ENCODE measurements at regions not wholly inside any gene's neighbourhood (a gene's known extent, or its start where the extent isn't known, plus 50 kb on each side); places are given as distances from the start of the nearest gene placed in this dataset.

DNA sequence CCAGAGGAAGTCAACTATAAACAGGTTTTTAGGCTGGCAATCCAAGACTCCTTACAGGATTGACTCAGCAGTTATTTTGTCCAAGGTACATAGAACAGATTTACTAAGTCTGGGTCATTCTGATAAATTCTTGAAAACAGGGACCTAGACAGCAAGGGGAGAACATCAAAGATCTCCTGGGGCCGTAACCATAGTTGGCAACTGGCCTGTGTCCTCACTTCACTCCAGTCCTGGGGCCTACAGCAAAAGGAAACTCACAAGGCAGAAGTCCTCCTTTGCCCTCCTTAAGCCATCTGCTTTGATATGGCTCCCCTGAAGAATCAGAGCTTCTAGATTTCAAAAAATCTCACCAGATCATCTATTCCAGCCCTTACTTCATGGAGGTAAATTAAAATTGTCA is 207.2 kb upstream of the IGF1 start:
- Histone ChIP-seq H4K91ac (ENCODE audit: low read length) (no peak overlapping the region), H3K36me3 (ENCODE audit: control insufficient read depth in 1 of 2, insufficient read depth in 2 of 2, low read depth in 1 of 2, low read length in 2 of 2) (no peaks in the 10 kb centered on the region), H3K23ac (ENCODE audit: low read length in 2 of 2) (no peak overlapping the region), H3K14ac (ENCODE audit: low read length in 2 of 2) (no peak overlapping the region), H3K4me3 (ENCODE audit: insufficient read depth in 1 of 2, low read depth in 1 of 2, low read length in 2 of 2) (no peak overlapping the region), H3K9me3 (ENCODE audit: control insufficient read depth, low read length) (no peaks in the 10 kb centered on the region), H3K4me1 (ENCODE audit: control insufficient read depth, insufficient read depth, low read depth, low read length) (no peaks in the 10 kb centered on the region), H2BK120ac (ENCODE audit: low read depth, low read length) (no peak overlapping the region), H3K79me1 (replicated peaks; ENCODE audit: low read length, poor library complexity, severe bottlenecking) (no peaks in the 10 kb centered on the region), H2AK5ac (ENCODE audit: low read length, severe bottlenecking) (no peak overlapping the region), H2BK15ac (ENCODE audit: low read depth, poor library complexity, severe bottlenecking) (no peak overlapping the region), H2AFZ (ENCODE audit: low read depth, low read length) (no peak overlapping the region), H3K27me3 (ENCODE audit: control insufficient read depth in 1 of 2, insufficient read depth in 1 of 2, low read length in 2 of 2) (no peaks in the 10 kb centered on the region), H4K8ac (ENCODE audit: low read length) (no peak overlapping the region), H3K4ac (ENCODE audit: low read depth in 1 of 2, low read length in 2 of 2) (no peak overlapping the region), H3K27ac (ENCODE audit: low read length, poor library complexity, severe bottlenecking) (no peak overlapping the region), H2BK5ac (ENCODE audit: low read depth, low read length, poor library complexity, severe bottlenecking) (no peak overlapping the region), H3K18ac (ENCODE audit: low read depth in 1 of 2, low read length in 2 of 2) (no peak overlapping the region), H3K9ac (ENCODE audit: low read length) (no peak overlapping the region), H2BK12ac (ENCODE audit: low read length in 2 of 2) (no peak overlapping the region), H3K4me2 (ENCODE audit: low read length, poor library complexity, severe bottlenecking) (no peak overlapping the region)
- WGBS = 68% methylated on average over 1 of the region's 1 CpG
- no peak for DNase-seq

DNA sequence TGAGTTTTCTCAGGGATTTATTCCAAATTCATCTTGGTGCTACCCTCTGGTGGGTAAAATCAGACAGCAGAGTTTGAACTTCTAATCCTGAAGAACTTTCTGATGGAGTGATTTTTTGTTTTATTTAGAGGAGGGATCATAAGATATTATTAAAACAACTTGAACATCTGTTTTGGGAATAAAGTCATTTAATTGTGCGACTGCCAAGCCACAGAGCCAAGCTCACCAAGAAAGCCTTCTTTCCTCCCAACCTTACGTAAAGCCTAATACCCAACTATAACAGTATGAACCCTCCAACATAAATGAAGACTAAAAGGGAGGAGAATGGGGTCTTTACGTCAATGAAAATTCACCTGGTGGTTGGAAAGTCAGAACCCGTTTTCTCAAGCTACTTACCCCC is 205.5 kb upstream of the IGF1 start:
- H3K23ac ChIP-seq (ENCODE audit: low read length in 2 of 2) = no peak overlapping the region
- H3K27me3 ChIP-seq (ENCODE audit: control insufficient read depth in 1 of 2, insufficient read depth in 1 of 2, low read length in 2 of 2) = no peaks in the 10 kb centered on the region

DNA sequence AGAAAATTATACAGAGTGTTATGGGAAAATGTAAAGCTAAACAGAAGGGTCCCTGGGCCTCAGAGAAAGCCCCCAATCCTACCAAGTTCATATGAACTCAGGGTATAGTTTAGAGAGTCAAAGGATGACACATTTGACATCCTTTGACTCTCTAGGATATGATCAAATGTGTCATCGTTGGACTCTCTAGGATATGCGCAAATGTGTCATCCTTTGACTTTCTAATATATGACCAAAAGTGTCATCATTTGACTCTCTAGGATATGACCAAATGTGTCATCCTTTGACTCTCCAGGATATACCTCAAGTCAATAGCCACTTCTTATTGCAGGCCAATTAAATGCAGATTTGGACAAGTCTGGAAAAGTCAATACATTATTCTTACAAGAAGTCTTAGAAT is 204.8 kb upstream of the IGF1 start:
- no peak overlapping the region for H3K9ac ChIP-seq (ENCODE audit: low read length)
- H3K14ac ChIP-seq (ENCODE audit: low read length in 2 of 2) = no peak overlapping the region
- H2AK5ac ChIP-seq (ENCODE audit: low read length, severe bottlenecking) = no peak overlapping the region
- no peaks in the 10 kb centered on the region for H3K79me1 ChIP-seq (replicated peaks; ENCODE audit: low read length, poor library complexity, severe bottlenecking)
- H3K4me2 ChIP-seq (ENCODE audit: low read length, poor library complexity, severe bottlenecking) = no peak overlapping the region
- no peak overlapping the region for H2AFZ ChIP-seq (ENCODE audit: low read depth, low read length)
- no peak overlapping the region for H2BK120ac ChIP-seq (ENCODE audit: low read depth, low read length)
- no peak overlapping the region for H3K4me3 ChIP-seq (ENCODE audit: insufficient read depth in 1 of 2, low read depth in 1 of 2, low read length in 2 of 2)
- no peaks in the 10 kb centered on the region for H3K27me3 ChIP-seq (ENCODE audit: control insufficient read depth in 1 of 2, insufficient read depth in 1 of 2, low read length in 2 of 2)
- 93% methylated on average over 2 of the region's 2 CpGs for WGBS
- no peak for DNase-seq
- no peak overlapping the region for H3K4ac ChIP-seq (ENCODE audit: low read depth in 1 of 2, low read length in 2 of 2)
- no peak overlapping the region for H3K27ac ChIP-seq (ENCODE audit: low read length, poor library complexity, severe bottlenecking)
- no peak overlapping the region for H2BK12ac ChIP-seq (ENCODE audit: low read length in 2 of 2)
- H3K36me3 ChIP-seq (ENCODE audit: control insufficient read depth in 1 of 2, insufficient read depth in 2 of 2, low read depth in 1 of 2, low read length in 2 of 2) = no peaks in the 10 kb centered on the region
- H4K91ac ChIP-seq (ENCODE audit: low read length) = no peak overlapping the region
- H2BK15ac ChIP-seq (ENCODE audit: low read depth, poor library complexity, severe bottlenecking) = no peak overlapping the region
- no peak overlapping the region for H3K18ac ChIP-seq (ENCODE audit: low read depth in 1 of 2, low read length in 2 of 2)
- H3K9me3 ChIP-seq (ENCODE audit: control insufficient read depth, low read length) = no peaks in the 10 kb centered on the region
- H3K4me1 ChIP-seq (ENCODE audit: control insufficient read depth, insufficient read depth, low read depth, low read length) = no peaks in the 10 kb centered on the region
- H4K8ac ChIP-seq (ENCODE audit: low read length) = no peak overlapping the region
- H2BK5ac ChIP-seq (ENCODE audit: low read depth, low read length, poor library complexity, severe bottlenecking) = no peak overlapping the region
- no peak overlapping the region for H3K23ac ChIP-seq (ENCODE audit: low read length in 2 of 2)

More for the DNA sequence above, 205.5 kb upstream of the IGF1 start:
- no peak overlapping the region for H2BK120ac ChIP-seq (ENCODE audit: low read depth, low read length)
- no peak overlapping the region for H2AK5ac ChIP-seq (ENCODE audit: low read length, severe bottlenecking)
- H4K8ac ChIP-seq (ENCODE audit: low read length) = no peak overlapping the region
- H3K79me1 ChIP-seq (replicated peaks; ENCODE audit: low read length, poor library complexity, severe bottlenecking) = no peaks in the 10 kb centered on the region
- no peak overlapping the region for H3K27ac ChIP-seq (ENCODE audit: low read length, poor library complexity, severe bottlenecking)
- no peak overlapping the region for H4K91ac ChIP-seq (ENCODE audit: low read length)
- no peak overlapping the region for H3K18ac ChIP-seq (ENCODE audit: low read depth in 1 of 2, low read length in 2 of 2)
- no peak overlapping the region for H3K9ac ChIP-seq (ENCODE audit: low read length)
- no peaks in the 10 kb centered on the region for H3K36me3 ChIP-seq (ENCODE audit: control insufficient read depth in 1 of 2, insufficient read depth in 2 of 2, low read depth in 1 of 2, low read length in 2 of 2)
- H2AFZ ChIP-seq (ENCODE audit: low read depth, low read length) = no peak overlapping the region
- no peak overlapping the region for H3K14ac ChIP-seq (ENCODE audit: low read length in 2 of 2)
- no peak overlapping the region for H2BK15ac ChIP-seq (ENCODE audit: low read depth, poor library complexity, severe bottlenecking)
- no peaks in the 10 kb centered on the region for H3K9me3 ChIP-seq (ENCODE audit: control insufficient read depth, low read length)
- H2BK5ac ChIP-seq (ENCODE audit: low read depth, low read length, poor library complexity, severe bottlenecking) = no peak overlapping the region
- 88% methylated on average over 3 of the region's 4 CpGs for WGBS
- H3K4ac ChIP-seq (ENCODE audit: low read depth in 1 of 2, low read length in 2 of 2) = no peak overlapping the region
- no peak overlapping the region for H3K4me3 ChIP-seq (ENCODE audit: insufficient read depth in 1 of 2, low read depth in 1 of 2, low read length in 2 of 2)
- H2BK12ac ChIP-seq (ENCODE audit: low read length in 2 of 2) = no peak overlapping the region
- DNase-seq = no peak
- no peak overlapping the region for H3K4me2 ChIP-seq (ENCODE audit: low read length, poor library complexity, severe bottlenecking)
- H3K4me1 ChIP-seq (ENCODE audit: control insufficient read depth, insufficient read depth, low read depth, low read length) = no peaks in the 10 kb centered on the region

DNA sequence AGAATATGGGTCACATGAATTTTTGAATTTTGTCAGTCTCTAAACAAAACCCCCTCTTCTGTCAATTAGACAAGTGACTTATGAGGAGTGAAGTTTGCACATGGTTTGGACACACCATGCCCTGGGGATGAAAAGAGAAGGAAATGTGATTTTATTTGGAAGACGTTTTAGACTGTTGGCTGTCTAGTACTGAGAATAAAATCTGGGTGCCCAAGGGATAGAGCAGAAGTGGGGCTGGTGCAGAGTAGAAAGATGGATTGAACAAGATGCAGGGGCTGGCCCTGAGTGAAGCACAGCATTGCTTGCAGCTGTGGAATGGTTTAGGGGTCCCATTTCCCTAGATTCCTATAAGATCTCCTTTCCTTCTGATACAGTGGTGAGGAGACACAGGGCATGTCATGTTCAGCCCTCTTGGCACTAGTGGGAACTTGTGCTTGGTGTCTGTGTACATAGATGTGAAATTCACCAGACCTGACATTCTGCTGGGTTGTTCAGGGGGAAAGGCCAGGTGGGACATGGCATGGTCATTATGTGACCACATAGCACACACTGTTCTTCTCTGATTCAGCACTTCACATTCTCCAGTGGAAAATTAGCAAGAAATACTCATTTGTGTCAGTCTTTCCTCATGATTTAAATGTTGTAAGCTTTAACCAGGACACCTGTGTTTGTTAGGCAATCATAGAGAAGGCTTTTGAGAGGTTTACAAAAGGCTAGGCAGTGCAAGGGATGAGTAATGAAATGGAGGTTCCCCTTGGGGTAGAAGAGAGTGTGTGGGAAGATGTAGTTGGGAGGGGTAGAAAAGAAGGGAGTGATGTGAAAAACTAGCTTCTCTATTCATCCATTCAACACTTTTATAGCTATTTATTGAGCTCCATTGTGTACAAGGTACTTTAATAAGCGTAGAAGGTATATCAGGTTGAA is 202.3 kb upstream of the IGF1 start:
- no peak for DNase-seq

More for the DNA sequence above, 202.3 kb upstream of the IGF1 start:
- no peak overlapping the region for H4K8ac ChIP-seq (ENCODE audit: low read length)
- no peak overlapping the region for H2BK15ac ChIP-seq (ENCODE audit: low read depth, poor library complexity, severe bottlenecking)
- no peak overlapping the region for H3K14ac ChIP-seq (ENCODE audit: low read length in 2 of 2)
- H2BK5ac ChIP-seq (ENCODE audit: low read depth, low read length, poor library complexity, severe bottlenecking) = no peak overlapping the region
- no peak overlapping the region for H2AK5ac ChIP-seq (ENCODE audit: low read length, severe bottlenecking)
- H3K79me1 ChIP-seq (replicated peaks; ENCODE audit: low read length, poor library complexity, severe bottlenecking) = no peaks in the 10 kb centered on the region
- no peaks in the 10 kb centered on the region for H3K27me3 ChIP-seq (ENCODE audit: control insufficient read depth in 1 of 2, insufficient read depth in 1 of 2, low read length in 2 of 2)
- no peak overlapping the region for H3K4me2 ChIP-seq (ENCODE audit: low read length, poor library complexity, severe bottlenecking)
- no peak overlapping the region for H2BK12ac ChIP-seq (ENCODE audit: low read length in 2 of 2)
- no peak overlapping the region for H3K4me3 ChIP-seq (ENCODE audit: insufficient read depth in 1 of 2, low read depth in 1 of 2, low read length in 2 of 2)
- no peak overlapping the region for H3K4ac ChIP-seq (ENCODE audit: low read depth in 1 of 2, low read length in 2 of 2)
- no peak overlapping the region for H3K9ac ChIP-seq (ENCODE audit: low read length)
- H4K91ac ChIP-seq (ENCODE audit: low read length) = no peak overlapping the region
- no peak overlapping the region for H2AFZ ChIP-seq (ENCODE audit: low read depth, low read length)
- no peak overlapping the region for H3K23ac ChIP-seq (ENCODE audit: low read length in 2 of 2)
- no peak overlapping the region for H2BK120ac ChIP-seq (ENCODE audit: low read depth, low read length)
- H3K36me3 ChIP-seq (ENCODE audit: control insufficient read depth in 1 of 2, insufficient read depth in 2 of 2, low read depth in 1 of 2, low read length in 2 of 2) = no peaks in the 10 kb centered on the region
- H3K27ac ChIP-seq (ENCODE audit: low read length, poor library complexity, severe bottlenecking) = no peak overlapping the region
- WGBS = 88% methylated on average over 2 of the region's 2 CpGs
- peaks cover 9% of the 10 kb centered on the region for H3K9me3 ChIP-seq (ENCODE audit: control insufficient read depth, low read length)
- no peaks in the 10 kb centered on the region for H3K4me1 ChIP-seq (ENCODE audit: control insufficient read depth, insufficient read depth, low read depth, low read length)
- no peak overlapping the region for H3K18ac ChIP-seq (ENCODE audit: low read depth in 1 of 2, low read length in 2 of 2)

Measured in mesenchymal stem cell (in vitro differentiated cells and primary cell).